Upper lobe of left lung (tissue), 4 donors: ENCODE measurements at regions not wholly inside any gene's neighbourhood (a gene's known extent, or its start where the extent isn't known, plus 50 kb on each side); places are given as distances from the start of the nearest gene placed in this dataset.

Experiments
- EP300 ChIP-seq, 4 donors: sonication (generic); formaldehyde crosslinking; IDR thresholded peaks; one replicate each; pipeline ENCODE4 v1.5.1; 2017; ENCODE audit warnings: antibody characterized with exemption in 4 of 4, control low read depth in 2 of 4
- POLR2A ChIP-seq, 4 donors: fragments of 450-650 bp; IDR thresholded peaks; one replicate each; pipeline ENCODE4 v1.5.1; 2016 to 2017; ENCODE audit warnings: antibody characterized with exemption in 4 of 4, mild to moderate bottlenecking in 2 of 4
- POLR2AphosphoS5 ChIP-seq, 2 donors: sonication (generic); formaldehyde crosslinking; IDR thresholded peaks; one replicate each; pipeline ENCODE4 v1.5.1; 2017; ENCODE audit warnings: antibody characterized with exemption in 2 of 2
- TF ChIP-seq, protein P1 (sequence below), 6 experiments: fragments of 450-650 bp in 4 of 6; fragments of 200-600 bp in 2 of 6; sonication (generic) in 2 of 6; IDR thresholded peaks; one replicate each; pipeline ENCODE4 v1.5.1; 2016 to 2019; ENCODE audit warnings: antibody characterized with exemption in 6 of 6

DNA sequence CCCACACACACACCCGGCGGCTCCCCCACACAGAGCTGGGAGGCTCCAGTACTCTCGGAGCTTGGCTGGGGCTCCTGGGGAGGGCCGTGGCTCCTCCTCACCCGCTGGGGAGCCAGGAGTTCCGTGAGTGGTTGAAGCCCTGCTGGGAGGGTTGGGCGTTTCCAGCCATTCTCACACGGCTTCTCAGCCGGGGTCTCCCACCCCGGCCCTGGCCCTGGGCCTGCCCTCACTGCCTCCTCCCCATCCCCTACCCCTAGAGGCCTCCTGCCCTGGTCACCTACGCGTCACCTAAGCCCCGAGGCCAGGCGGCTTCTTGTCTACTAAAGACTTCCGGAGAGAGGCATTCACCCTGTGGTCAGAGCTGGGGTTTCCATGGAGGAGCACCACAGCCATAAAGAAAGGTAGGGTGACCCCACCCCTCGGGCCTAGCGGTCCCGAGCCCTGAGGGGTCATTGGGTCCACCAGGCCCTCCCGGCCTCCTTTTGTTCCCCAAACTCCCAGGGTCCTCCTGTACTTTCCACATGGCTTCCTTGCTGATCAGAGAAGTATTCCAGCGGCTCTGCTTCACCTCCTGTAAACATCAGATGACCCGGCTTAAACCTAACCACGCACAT is 99.3 kb downstream of the TTLL2 start:
- TF ChIP-seq, protein P1, sequence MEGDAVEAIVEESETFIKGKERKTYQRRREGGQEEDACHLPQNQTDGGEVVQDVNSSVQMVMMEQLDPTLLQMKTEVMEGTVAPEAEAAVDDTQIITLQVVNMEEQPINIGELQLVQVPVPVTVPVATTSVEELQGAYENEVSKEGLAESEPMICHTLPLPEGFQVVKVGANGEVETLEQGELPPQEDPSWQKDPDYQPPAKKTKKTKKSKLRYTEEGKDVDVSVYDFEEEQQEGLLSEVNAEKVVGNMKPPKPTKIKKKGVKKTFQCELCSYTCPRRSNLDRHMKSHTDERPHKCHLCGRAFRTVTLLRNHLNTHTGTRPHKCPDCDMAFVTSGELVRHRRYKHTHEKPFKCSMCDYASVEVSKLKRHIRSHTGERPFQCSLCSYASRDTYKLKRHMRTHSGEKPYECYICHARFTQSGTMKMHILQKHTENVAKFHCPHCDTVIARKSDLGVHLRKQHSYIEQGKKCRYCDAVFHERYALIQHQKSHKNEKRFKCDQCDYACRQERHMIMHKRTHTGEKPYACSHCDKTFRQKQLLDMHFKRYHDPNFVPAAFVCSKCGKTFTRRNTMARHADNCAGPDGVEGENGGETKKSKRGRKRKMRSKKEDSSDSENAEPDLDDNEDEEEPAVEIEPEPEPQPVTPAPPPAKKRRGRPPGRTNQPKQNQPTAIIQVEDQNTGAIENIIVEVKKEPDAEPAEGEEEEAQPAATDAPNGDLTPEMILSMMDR (IDR thresholded peaks at IDR 0.05): no peak
- no peak for TF ChIP-seq POLR2A (IDR thresholded peaks at IDR 0.05)
- TF ChIP-seq POLR2AphosphoS5 (IDR thresholded peaks at IDR 0.05): no peak
- TF ChIP-seq EP300 (IDR thresholded peaks at IDR 0.05): no peak
